ENCODE measurements at regions not wholly inside any gene's neighbourhood (a gene's known extent, or its start where the extent isn't known, plus 50 kb on each side); places are given as distances from the start of the nearest gene placed in this dataset.
"Not testable (repeated sequence)": the region's sequence is repeated elsewhere in the genome, so short reads cannot be mapped to it uniquely, and the experiment has no call there.

DNA sequence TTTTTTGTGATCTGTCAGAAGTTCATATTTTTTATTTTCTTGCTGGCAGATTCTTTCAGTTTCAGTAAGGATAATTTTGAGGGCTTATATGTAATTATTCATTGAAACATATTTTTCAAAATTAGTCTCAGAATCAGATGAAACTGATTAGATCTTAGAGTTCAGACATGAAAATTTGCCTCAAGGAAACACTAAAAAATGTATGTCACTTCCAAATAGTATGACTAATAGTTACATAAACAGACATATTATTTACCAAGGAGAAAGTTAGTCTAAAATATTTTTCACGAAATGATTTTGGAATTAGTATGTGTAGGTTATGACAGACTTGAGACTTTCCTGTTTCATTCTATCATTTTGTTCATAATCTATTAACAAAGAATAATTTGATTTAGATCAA lies 628.6 kb downstream of the CCDC85A start:
- no peak overlapping the region for H3K4me3 ChIP-seq (ENCODE audit: control insufficient read depth, low read depth, low read length)
- TF ChIP-seq, protein P1, sequence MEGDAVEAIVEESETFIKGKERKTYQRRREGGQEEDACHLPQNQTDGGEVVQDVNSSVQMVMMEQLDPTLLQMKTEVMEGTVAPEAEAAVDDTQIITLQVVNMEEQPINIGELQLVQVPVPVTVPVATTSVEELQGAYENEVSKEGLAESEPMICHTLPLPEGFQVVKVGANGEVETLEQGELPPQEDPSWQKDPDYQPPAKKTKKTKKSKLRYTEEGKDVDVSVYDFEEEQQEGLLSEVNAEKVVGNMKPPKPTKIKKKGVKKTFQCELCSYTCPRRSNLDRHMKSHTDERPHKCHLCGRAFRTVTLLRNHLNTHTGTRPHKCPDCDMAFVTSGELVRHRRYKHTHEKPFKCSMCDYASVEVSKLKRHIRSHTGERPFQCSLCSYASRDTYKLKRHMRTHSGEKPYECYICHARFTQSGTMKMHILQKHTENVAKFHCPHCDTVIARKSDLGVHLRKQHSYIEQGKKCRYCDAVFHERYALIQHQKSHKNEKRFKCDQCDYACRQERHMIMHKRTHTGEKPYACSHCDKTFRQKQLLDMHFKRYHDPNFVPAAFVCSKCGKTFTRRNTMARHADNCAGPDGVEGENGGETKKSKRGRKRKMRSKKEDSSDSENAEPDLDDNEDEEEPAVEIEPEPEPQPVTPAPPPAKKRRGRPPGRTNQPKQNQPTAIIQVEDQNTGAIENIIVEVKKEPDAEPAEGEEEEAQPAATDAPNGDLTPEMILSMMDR (IDR thresholded peaks at IDR 0.05; ENCODE audit: control insufficient read depth, insufficient read depth, low read depth, low read length, missing control alignments), result no peak
- DNase-seq (ENCODE audit: low read depth), result no peak

- H3K4me3 ChIP-seq (ENCODE audit: control insufficient read depth, low read depth, low read length), result no peak overlapping the region
- TF ChIP-seq, protein P1 (IDR thresholded peaks at IDR 0.05; ENCODE audit: control insufficient read depth, insufficient read depth, low read depth, low read length, missing control alignments), result no peak
- no peak for DNase-seq (ENCODE audit: low read depth)
Observed at GRCh38 chr2:56813490-56813889, 629.7 kb downstream of the CCDC85A start.

GRCh38 chr2:56816666-56817065 lies 632.9 kb downstream of the CCDC85A start:
- DNase-seq (ENCODE audit: low read depth), result no peak
- no peak overlapping the region for H3K4me3 ChIP-seq (ENCODE audit: control insufficient read depth, low read depth, low read length)
- TF ChIP-seq, protein P1 (IDR thresholded peaks at IDR 0.05; ENCODE audit: control insufficient read depth, insufficient read depth, low read depth, low read length, missing control alignments), result no peak

GRCh38 chr2:56831780-56832179 lies 648.0 kb downstream of the CCDC85A start:
- TF ChIP-seq, protein P1 (IDR thresholded peaks at IDR 0.05; ENCODE audit: control insufficient read depth, insufficient read depth, low read depth, low read length, missing control alignments), result no peak
- no peak overlapping the region for H3K4me3 ChIP-seq (ENCODE audit: control insufficient read depth, low read depth, low read length)
- no peak for DNase-seq (ENCODE audit: low read depth)

GRCh38 chr2:56834686-56835085 lies 650.9 kb downstream of the CCDC85A start:
- TF ChIP-seq, protein P1 (IDR thresholded peaks at IDR 0.05; ENCODE audit: control insufficient read depth, insufficient read depth, low read depth, low read length, missing control alignments), result no peak
- no peak for DNase-seq (ENCODE audit: low read depth)
- no peak overlapping the region for H3K4me3 ChIP-seq (ENCODE audit: control insufficient read depth, low read depth, low read length)

- H3K4me3 ChIP-seq (ENCODE audit: control insufficient read depth, low read depth, low read length); DNase-seq (ENCODE audit: low read depth): not testable (repeated sequence)
Observed at GRCh38 chr2:56840009-56840408, 656.2 kb downstream of the CCDC85A start.

- DNase-seq (ENCODE audit: low read depth), result no peak
- no peak overlapping the region for H3K4me3 ChIP-seq (ENCODE audit: control insufficient read depth, low read depth, low read length)
- TF ChIP-seq, protein P1 (IDR thresholded peaks at IDR 0.05; ENCODE audit: control insufficient read depth, insufficient read depth, low read depth, low read length, missing control alignments), result no peak
Observed at GRCh38 chr2:56860991-56861390, 677.2 kb downstream of the CCDC85A start.

Data from AG09309 (cell line).